ENCODE measurements at regions not wholly inside any gene's neighbourhood (a gene's known extent, or its start where the extent isn't known, plus 50 kb on each side); places are given as distances from the start of the nearest gene placed in this dataset.

DNA sequence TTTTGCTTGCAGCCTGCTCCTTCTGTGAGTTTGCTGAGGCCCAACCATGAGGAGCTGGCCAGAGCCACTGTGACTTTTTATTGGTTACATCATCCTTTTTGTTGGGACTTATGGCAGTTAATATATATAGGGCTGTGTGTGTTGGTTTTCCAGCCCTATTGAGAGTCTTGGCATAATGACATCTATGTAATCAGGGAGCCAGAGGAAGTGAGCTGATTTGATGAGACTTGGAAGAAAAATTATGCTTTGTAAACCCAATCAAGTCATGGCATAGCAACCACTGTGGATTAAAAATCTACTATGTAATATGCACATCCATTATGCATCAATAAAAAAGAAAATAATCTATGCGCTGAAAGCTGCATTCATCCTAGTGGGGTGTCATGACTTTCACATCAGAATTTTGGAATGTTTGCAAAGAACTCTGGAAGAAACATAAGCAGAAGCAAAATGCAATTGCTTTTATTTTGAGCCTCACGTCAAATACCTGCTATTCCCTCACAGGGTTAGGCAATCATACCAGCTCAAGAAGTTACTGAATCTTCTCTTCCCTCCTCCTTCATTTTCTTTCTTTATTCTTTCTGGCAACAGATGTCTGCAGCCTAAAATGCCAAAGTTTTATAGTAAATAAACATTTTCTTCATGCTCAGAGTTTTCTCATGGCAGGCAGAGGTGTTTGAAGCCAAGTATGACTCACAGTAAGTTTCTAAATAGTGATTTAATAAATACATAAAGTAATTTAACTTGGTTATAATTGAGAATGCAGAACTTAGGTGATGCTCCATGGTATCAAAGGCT lies 308.5 kb downstream of the KCNS3 start:
- H3K4me3 ChIP-seq (ENCODE audit: low read depth, low read length), result no peak overlapping the region
- TF ChIP-seq, protein P1, sequence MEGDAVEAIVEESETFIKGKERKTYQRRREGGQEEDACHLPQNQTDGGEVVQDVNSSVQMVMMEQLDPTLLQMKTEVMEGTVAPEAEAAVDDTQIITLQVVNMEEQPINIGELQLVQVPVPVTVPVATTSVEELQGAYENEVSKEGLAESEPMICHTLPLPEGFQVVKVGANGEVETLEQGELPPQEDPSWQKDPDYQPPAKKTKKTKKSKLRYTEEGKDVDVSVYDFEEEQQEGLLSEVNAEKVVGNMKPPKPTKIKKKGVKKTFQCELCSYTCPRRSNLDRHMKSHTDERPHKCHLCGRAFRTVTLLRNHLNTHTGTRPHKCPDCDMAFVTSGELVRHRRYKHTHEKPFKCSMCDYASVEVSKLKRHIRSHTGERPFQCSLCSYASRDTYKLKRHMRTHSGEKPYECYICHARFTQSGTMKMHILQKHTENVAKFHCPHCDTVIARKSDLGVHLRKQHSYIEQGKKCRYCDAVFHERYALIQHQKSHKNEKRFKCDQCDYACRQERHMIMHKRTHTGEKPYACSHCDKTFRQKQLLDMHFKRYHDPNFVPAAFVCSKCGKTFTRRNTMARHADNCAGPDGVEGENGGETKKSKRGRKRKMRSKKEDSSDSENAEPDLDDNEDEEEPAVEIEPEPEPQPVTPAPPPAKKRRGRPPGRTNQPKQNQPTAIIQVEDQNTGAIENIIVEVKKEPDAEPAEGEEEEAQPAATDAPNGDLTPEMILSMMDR (IDR thresholded peaks at IDR 0.05; ENCODE audit: insufficient read depth, low read length, poor library complexity, severe bottlenecking), result no peak
- no peaks in the 10 kb centered on the region for H3K36me3 ChIP-seq (ENCODE audit: control insufficient read depth, insufficient read depth, low read length)
- H3K27me3 ChIP-seq (ENCODE audit: control insufficient read depth, insufficient read depth, low read length), result no peaks in the 10 kb centered on the region
- no peak for DNase-seq (ENCODE audit: low read depth)

DNA sequence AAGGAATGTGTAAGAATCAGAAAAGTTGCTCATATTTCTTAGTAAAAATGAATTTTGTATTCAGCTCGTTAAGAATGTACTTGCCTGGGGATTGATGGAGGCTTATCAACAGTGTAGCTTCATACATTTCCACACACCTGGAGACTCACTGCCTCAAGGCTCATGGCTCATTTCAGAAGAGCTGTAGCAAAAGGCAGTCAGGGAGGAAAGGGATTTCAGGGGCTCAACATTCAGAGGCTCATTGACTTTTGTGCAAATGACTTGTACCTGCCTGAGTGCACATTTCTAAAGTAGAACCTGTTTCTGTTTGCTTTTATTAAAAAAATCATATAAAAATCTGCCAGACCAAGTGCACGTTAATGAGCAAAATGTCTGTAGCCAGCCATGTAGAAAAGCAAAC lies 304.4 kb downstream of the KCNS3 start:
- H3K36me3 ChIP-seq (ENCODE audit: control insufficient read depth, insufficient read depth, low read length), result no peaks in the 10 kb centered on the region

DNA sequence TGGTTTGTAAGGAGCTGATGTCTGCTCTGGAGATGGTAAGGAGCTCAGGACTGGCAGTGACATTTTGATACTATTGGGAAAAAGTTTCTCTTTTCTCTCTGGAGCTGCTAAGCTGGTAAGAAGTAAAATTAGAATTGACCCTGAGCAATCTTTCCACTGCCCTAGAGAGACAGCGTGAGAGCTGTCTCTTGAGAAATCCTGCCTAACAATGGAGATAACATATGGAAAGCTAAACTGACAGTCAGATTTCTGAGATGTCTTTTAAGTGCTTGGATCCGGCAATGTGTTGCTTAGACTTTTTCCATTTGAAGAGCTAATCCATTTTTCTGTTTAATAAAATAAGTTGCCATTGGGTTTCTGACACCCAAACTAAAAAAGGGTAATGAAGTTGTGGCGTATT lies 302.4 kb downstream of the KCNS3 start:
- H3K4me3 ChIP-seq (ENCODE audit: low read depth, low read length), result no peak overlapping the region
- no peaks in the 10 kb centered on the region for H3K27me3 ChIP-seq (ENCODE audit: control insufficient read depth, insufficient read depth, low read length)
- DNase-seq (ENCODE audit: low read depth), result no peak
- H3K36me3 ChIP-seq (ENCODE audit: control insufficient read depth, insufficient read depth, low read length), result no peaks in the 10 kb centered on the region
- TF ChIP-seq, protein P1 (IDR thresholded peaks at IDR 0.05; ENCODE audit: insufficient read depth, low read length, poor library complexity, severe bottlenecking), result no peak

More for the DNA sequence above, 304.4 kb downstream of the KCNS3 start:
- H3K4me3 ChIP-seq (ENCODE audit: low read depth, low read length), result no peak overlapping the region
- DNase-seq (ENCODE audit: low read depth), result no peak
- TF ChIP-seq, protein P1 (IDR thresholded peaks at IDR 0.05; ENCODE audit: insufficient read depth, low read length, poor library complexity, severe bottlenecking), result no peak
- H3K27me3 ChIP-seq (ENCODE audit: control insufficient read depth, insufficient read depth, low read length), result no peaks in the 10 kb centered on the region

DNA sequence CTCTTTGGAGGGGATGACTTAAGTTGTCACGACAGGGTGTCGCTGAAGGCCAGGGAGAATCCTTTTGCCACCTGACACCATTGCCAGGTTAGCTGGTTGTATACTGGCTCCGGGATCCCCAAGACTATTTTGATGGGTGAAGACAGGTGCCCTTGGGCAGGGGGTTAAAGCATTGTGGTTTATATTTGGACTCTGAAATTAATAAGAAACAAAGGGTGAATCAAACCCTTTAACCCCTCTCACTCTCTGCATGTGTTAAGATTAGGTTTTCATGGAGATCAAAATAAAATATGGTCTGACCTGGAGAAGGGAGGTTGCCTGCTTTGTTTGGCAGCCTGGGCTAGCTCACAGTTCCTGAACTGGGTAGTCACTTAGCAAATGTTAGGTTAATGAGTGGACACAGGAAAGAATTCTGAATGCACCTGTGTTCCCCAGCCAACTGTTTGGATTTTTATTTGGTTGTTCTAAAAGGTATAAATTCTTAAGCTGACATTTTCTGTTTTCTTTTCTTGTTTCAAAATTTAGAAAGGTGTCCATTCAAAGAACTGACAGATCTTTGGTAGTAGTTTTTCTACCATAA lies 301.7 kb downstream of the KCNS3 start:
- Histone ChIP-seq H3K36me3 (ENCODE audit: control insufficient read depth, insufficient read depth, low read length) (no peaks in the 10 kb centered on the region), H3K4me3 (ENCODE audit: low read depth, low read length) (no peak overlapping the region), H3K27me3 (ENCODE audit: control insufficient read depth, insufficient read depth, low read length) (no peaks in the 10 kb centered on the region)
- no peak for DNase-seq (ENCODE audit: low read depth)
- TF ChIP-seq, protein P1 (IDR thresholded peaks at IDR 0.05; ENCODE audit: insufficient read depth, low read length, poor library complexity, severe bottlenecking), result no peak

DNA sequence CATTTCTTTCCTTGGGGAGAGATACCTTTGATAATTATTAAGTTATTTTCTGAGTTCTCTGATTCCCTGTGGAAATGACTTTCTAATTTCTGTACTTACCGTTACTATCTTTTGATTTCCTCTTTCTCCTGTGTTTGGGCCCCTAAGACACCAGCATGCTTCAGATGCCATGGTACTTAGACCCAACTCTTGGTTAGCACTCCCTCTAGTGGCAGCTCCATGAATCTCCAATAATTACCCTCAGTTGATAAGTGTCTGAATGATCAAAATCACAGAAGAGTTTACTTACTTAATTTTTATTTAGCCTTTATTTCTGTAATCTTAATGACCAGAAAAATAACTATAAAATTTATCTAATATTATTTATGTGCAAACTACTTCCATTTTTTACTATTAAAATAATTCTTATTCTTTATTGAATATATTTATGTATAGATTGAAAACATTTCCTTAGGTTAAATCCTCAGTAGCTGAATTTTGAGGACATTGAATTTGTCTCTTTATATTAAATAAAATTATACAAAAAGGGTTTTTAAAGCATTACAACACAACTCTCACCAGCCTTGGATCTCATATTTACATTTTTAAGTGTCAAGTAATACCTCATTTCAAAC lies 300.4 kb downstream of the KCNS3 start:
- H3K27me3 ChIP-seq (ENCODE audit: control insufficient read depth, insufficient read depth, low read length), result no peaks in the 10 kb centered on the region
- H3K36me3 ChIP-seq (ENCODE audit: control insufficient read depth, insufficient read depth, low read length), result no peaks in the 10 kb centered on the region
- TF ChIP-seq, protein P1 (IDR thresholded peaks at IDR 0.05; ENCODE audit: insufficient read depth, low read length, poor library complexity, severe bottlenecking), result peak; percentile 88

More for the DNA sequence above, 300.4 kb downstream of the KCNS3 start:
- DNase-seq (ENCODE audit: low read depth), result peak; percentile 14
- no peak overlapping the region for H3K4me3 ChIP-seq (ENCODE audit: low read depth, low read length)
